ENCODE measurements at regions not wholly inside any gene's neighbourhood (a gene's known extent, or its start where the extent isn't known, plus 50 kb on each side); places are given as distances from the start of the nearest gene placed in this dataset.

GRCh38 chr5:58064801-58065200 is 395.1 kb downstream of the PLK2 start:
- ChIA-PET POLR2A (interaction anchor here (0.6 kb wide), 1 partner anchor 394 kb away, joined by 9 read pairs; no protein-coding TSS in a partner anchor), CTCF (interaction anchor here (1.6 kb wide), 1 partner anchor 69 kb away, joined by 3 read pairs; no protein-coding TSS in a partner anchor)
- DNase-seq (ENCODE audit: low read depth) = peak; percentile 46
- TF ChIP-seq, protein P1, sequence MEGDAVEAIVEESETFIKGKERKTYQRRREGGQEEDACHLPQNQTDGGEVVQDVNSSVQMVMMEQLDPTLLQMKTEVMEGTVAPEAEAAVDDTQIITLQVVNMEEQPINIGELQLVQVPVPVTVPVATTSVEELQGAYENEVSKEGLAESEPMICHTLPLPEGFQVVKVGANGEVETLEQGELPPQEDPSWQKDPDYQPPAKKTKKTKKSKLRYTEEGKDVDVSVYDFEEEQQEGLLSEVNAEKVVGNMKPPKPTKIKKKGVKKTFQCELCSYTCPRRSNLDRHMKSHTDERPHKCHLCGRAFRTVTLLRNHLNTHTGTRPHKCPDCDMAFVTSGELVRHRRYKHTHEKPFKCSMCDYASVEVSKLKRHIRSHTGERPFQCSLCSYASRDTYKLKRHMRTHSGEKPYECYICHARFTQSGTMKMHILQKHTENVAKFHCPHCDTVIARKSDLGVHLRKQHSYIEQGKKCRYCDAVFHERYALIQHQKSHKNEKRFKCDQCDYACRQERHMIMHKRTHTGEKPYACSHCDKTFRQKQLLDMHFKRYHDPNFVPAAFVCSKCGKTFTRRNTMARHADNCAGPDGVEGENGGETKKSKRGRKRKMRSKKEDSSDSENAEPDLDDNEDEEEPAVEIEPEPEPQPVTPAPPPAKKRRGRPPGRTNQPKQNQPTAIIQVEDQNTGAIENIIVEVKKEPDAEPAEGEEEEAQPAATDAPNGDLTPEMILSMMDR (IDR thresholded peaks at IDR 0.05; ENCODE audit: insufficient read depth, low read depth, low read length) = no peak
- H3K36me3 ChIP-seq (ENCODE audit: control insufficient read depth, insufficient read depth, low read length) = no peaks in the 10 kb centered on the region
- H3K27me3 ChIP-seq (ENCODE audit: control insufficient read depth, insufficient read depth, low read length) = no peaks in the 10 kb centered on the region
- no peak overlapping the region for H3K4me3 ChIP-seq (ENCODE audit: low read depth, low read length)

- TF ChIP-seq, protein P1 (IDR thresholded peaks at IDR 0.05; ENCODE audit: insufficient read depth, low read depth, low read length) = no peak
- DNase-seq (ENCODE audit: low read depth) = no peak
- Histone ChIP-seq H3K4me3 (ENCODE audit: low read depth, low read length) (no peak overlapping the region), H3K27me3 (ENCODE audit: control insufficient read depth, insufficient read depth, low read length) (no peaks in the 10 kb centered on the region), H3K36me3 (ENCODE audit: control insufficient read depth, insufficient read depth, low read length) (no peaks in the 10 kb centered on the region)
- ChIA-PET CTCF (interaction anchor here (1.3 kb wide), 1 partner anchor 18 kb away, joined by 5 read pairs; no protein-coding TSS in a partner anchor), POLR2A (no interaction called here)
These were observed 398.9 kb downstream of the PLK2 start for GRCh38 chr5:58060996-58061395.

- POLR2A ChIA-PET = no interaction called here
- Histone ChIP-seq H3K27me3 (ENCODE audit: control insufficient read depth, insufficient read depth, low read length) (no peaks in the 10 kb centered on the region), H3K36me3 (ENCODE audit: control insufficient read depth, insufficient read depth, low read length) (no peaks in the 10 kb centered on the region), H3K4me3 (ENCODE audit: low read depth, low read length) (no peak overlapping the region)
- TF ChIP-seq, protein P1 (IDR thresholded peaks at IDR 0.05; ENCODE audit: insufficient read depth, low read depth, low read length) = no peak
- CTCF ChIA-PET = no interaction called here
- no peak for DNase-seq (ENCODE audit: low read depth)
These were observed 402.6 kb downstream of the PLK2 start for GRCh38 chr5:58057324-58057723.

- TF ChIP-seq, protein P1 (IDR thresholded peaks at IDR 0.05; ENCODE audit: insufficient read depth, low read depth, low read length) = no peak
- CTCF ChIA-PET = no interaction called here
These were observed 403.3 kb downstream of the PLK2 start for GRCh38 chr5:58056546-58056945.

GRCh38 chr5:58054018-58054417 is 405.9 kb downstream of the PLK2 start:
- no peak for DNase-seq (ENCODE audit: low read depth)
- CTCF ChIA-PET = no interaction called here
- no peak overlapping the region for H3K4me3 ChIP-seq (ENCODE audit: low read depth, low read length)
- H3K27me3 ChIP-seq (ENCODE audit: control insufficient read depth, insufficient read depth, low read length) = no peaks in the 10 kb centered on the region
- POLR2A ChIA-PET = no interaction called here
- TF ChIP-seq, protein P1 (IDR thresholded peaks at IDR 0.05; ENCODE audit: insufficient read depth, low read depth, low read length) = no peak
- H3K36me3 ChIP-seq (ENCODE audit: control insufficient read depth, insufficient read depth, low read length) = no peaks in the 10 kb centered on the region

More at GRCh38 chr5:58056546-58056945, 403.3 kb downstream of the PLK2 start:
- no peak overlapping the region for H3K4me3 ChIP-seq (ENCODE audit: low read depth, low read length)
- H3K27me3 ChIP-seq (ENCODE audit: control insufficient read depth, insufficient read depth, low read length) = no peaks in the 10 kb centered on the region
- no peak for DNase-seq (ENCODE audit: low read depth)
- POLR2A ChIA-PET = no interaction called here
- H3K36me3 ChIP-seq (ENCODE audit: control insufficient read depth, insufficient read depth, low read length) = no peaks in the 10 kb centered on the region

Data from BJ (cell line).